H9 (cell line): ENCODE measurements at regions not wholly inside any gene's neighbourhood (a gene's known extent, or its start where the extent isn't known, plus 50 kb on each side); places are given as distances from the start of the nearest gene placed in this dataset.

ENCODE experiments used
- DNase-seq: peaks from one replicate; pipeline ENCODE4 v3.0.0-alpha.2; 2017
- H2AFZ ChIP-seq: one replicate; pipeline ENCODE4 v1.6.1; 2013; ENCODE audit warnings: mild to moderate bottlenecking, low read length, control low read depth, moderate library complexity
- H2AK5ac ChIP-seq: 2 replicates; pipeline ENCODE4 v1.6.1; 2013; ENCODE audit warnings: low read length, control low read depth, mixed read lengths; ENCODE audit not compliant: insufficient read length
- H2BK120ac ChIP-seq: one replicate; pipeline ENCODE4 v1.6.1; 2013; ENCODE audit warnings: low read depth, mild to moderate bottlenecking, low read length, control low read depth, inconsistent platforms; ENCODE audit not compliant: poor library complexity, severe bottlenecking
- H2BK12ac ChIP-seq: 2 replicates; pipeline ENCODE4 v1.6.1; 2013; ENCODE audit warnings: low read length, control low read depth, mixed read lengths, low read depth; ENCODE audit not compliant: insufficient read length
- H2BK15ac ChIP-seq: 2 replicates; pipeline ENCODE4 v1.6.1; 2013; ENCODE audit warnings: low read depth, low read length, control low read depth
- H2BK20ac ChIP-seq: one replicate; pipeline ENCODE4 v1.6.1; 2013; ENCODE audit warnings: low read depth, mild to moderate bottlenecking, low read length, control low read depth, inconsistent platforms; ENCODE audit not compliant: poor library complexity, severe bottlenecking
- H2BK5ac ChIP-seq: 2 replicates; pipeline ENCODE4 v1.6.1; 2013; ENCODE audit warnings: low read length, control low read depth, mixed read lengths; ENCODE audit not compliant: insufficient read length
- H3K14ac ChIP-seq: 2 replicates; pipeline ENCODE4 v1.6.1; 2013; ENCODE audit warnings: low read length, control low read depth; ENCODE audit not compliant: insufficient read depth
- H3K18ac ChIP-seq: 2 replicates; pipeline ENCODE4 v1.6.1; 2013; ENCODE audit warnings: low read depth, mild to moderate bottlenecking, mixed read lengths, low read length, control low read depth; ENCODE audit not compliant: insufficient read length
- H3K23ac ChIP-seq: 2 replicates; pipeline ENCODE4 v1.6.1; 2013; ENCODE audit warnings: low read length, control low read depth, mixed read lengths, low read depth; ENCODE audit not compliant: insufficient read length
- H3K23me2 ChIP-seq: 2 replicates; pipeline ENCODE4 v1.6.1; 2013; ENCODE audit warnings: low read depth, mild to moderate bottlenecking, mixed read lengths, low read length, control low read depth; ENCODE audit not compliant: insufficient read length, poor library complexity, severe bottlenecking
- H3K27ac ChIP-seq: 2 replicates; pipeline ENCODE4 v1.5.1; 2013; ENCODE audit warnings: low read length, control low read depth, mixed read lengths, low read depth; ENCODE audit not compliant: insufficient read length
- H3K27me3 ChIP-seq: 2 replicates; pipeline ENCODE4 v1.6.1; 2013; ENCODE audit warnings: low read length, control low read depth, inconsistent platforms; ENCODE audit not compliant: insufficient read depth
- H3K4ac ChIP-seq: 2 replicates; pipeline ENCODE4 v1.6.1; 2013; ENCODE audit warnings: low read depth, mild to moderate bottlenecking, control low read depth, inconsistent platforms, low read length, moderate library complexity
- H3K4me1 ChIP-seq: 2 replicates; pipeline ENCODE4 v1.6.1; 2013; ENCODE audit warnings: low read length, control low read depth, inconsistent platforms; ENCODE audit not compliant: insufficient read depth
- H3K4me2 ChIP-seq: 2 replicates; pipeline ENCODE4 v1.6.1; 2013; ENCODE audit warnings: low read length, control low read depth, mixed read lengths; ENCODE audit not compliant: insufficient read length, insufficient read depth
- H3K56ac ChIP-seq: 2 replicates; pipeline ENCODE4 v1.6.1; 2013; ENCODE audit warnings: low read depth, mild to moderate bottlenecking, mixed read lengths, low read length, control low read depth; ENCODE audit not compliant: insufficient read length
- H3K79me1 ChIP-seq: 2 replicates; pipeline ENCODE4 v1.6.1; 2013; ENCODE audit warnings: low read depth, mild to moderate bottlenecking, moderate library complexity, low read length, control low read depth, inconsistent platforms; ENCODE audit not compliant: insufficient read depth, poor library complexity, severe bottlenecking
- H3K79me2 ChIP-seq: 2 replicates; pipeline ENCODE4 v1.6.1; 2013; ENCODE audit warnings: low read length, control low read depth, inconsistent platforms; ENCODE audit not compliant: insufficient read depth
- H3K9ac ChIP-seq: 2 replicates; pipeline ENCODE4 v1.6.1; 2013; ENCODE audit warnings: low read length, control low read depth, mixed read lengths; ENCODE audit not compliant: insufficient read length; ENCODE audit errors: extremely low read depth
- H3K9me3 ChIP-seq: one replicate; pipeline ENCODE4 v1.6.1; 2013; ENCODE audit warnings: low read depth, low read length, inconsistent platforms; ENCODE audit not compliant: control insufficient read depth
- H3T11ph ChIP-seq: one replicate; pipeline ENCODE4 v1.6.1; 2013; ENCODE audit warnings: mild to moderate bottlenecking, low read length, control low read depth, inconsistent platforms
- H4K20me1 ChIP-seq: one replicate; pipeline ENCODE4 v1.6.1; 2013; ENCODE audit not compliant: control insufficient read depth, insufficient read length, insufficient read depth
- H4K5ac ChIP-seq: 2 replicates; pipeline ENCODE4 v1.6.1; 2013; ENCODE audit warnings: low read depth, mild to moderate bottlenecking, mixed read lengths, low read length, control low read depth; ENCODE audit not compliant: insufficient read length
- H4K8ac ChIP-seq: replicated peaks from 2 replicates; pipeline ENCODE4 v1.6.1; 2013; ENCODE audit warnings: low read length, control low read depth, mixed read lengths, low read depth; ENCODE audit not compliant: insufficient read length
- H4K91ac ChIP-seq: 2 replicates; pipeline ENCODE4 v1.6.1; 2013; ENCODE audit warnings: low read depth, mild to moderate bottlenecking, moderate library complexity, mixed read lengths, low read length, control low read depth; ENCODE audit not compliant: insufficient read length
- H3K27ac Mint-ChIP-seq, 3 experiments: 2 replicates in 2 of 3; 3 replicates in 1 of 3; pipeline ENCODE4 v1.8.0; 2020 to 2021; ENCODE audit warnings: mixed read lengths in 3 of 3, mild to moderate bottlenecking in 1 of 3, moderate library complexity in 1 of 3
- H3K27me3 Mint-ChIP-seq: 2 replicates; pipeline ENCODE4 v1.8.0; 2021; ENCODE audit warnings: low read depth, mild to moderate bottlenecking, moderate library complexity, mixed read lengths
- H3K36me3 Mint-ChIP-seq, 3 experiments: 2 replicates in 2 of 3; 3 replicates in 1 of 3; pipeline ENCODE4 v1.8.0; 2020 to 2021; ENCODE audit warnings: low read depth in 3 of 3, mixed read lengths in 3 of 3; ENCODE audit not compliant: insufficient read depth in 1 of 3
- H3K4me1 Mint-ChIP-seq, 2 experiments: 2 replicates each; pipeline ENCODE4 v1.8.0; 2020; ENCODE audit warnings: mixed read lengths in 2 of 2
- H3K4me3 Mint-ChIP-seq, 2 experiments: 2 replicates in 1 of 2; 3 replicates in 1 of 2; pipeline ENCODE4 v1.8.0; 2020 to 2021; ENCODE audit warnings: mild to moderate bottlenecking in 2 of 2, mixed read lengths in 2 of 2, moderate library complexity in 1 of 2
- H3K9me3 Mint-ChIP-seq, 2 experiments: 2 replicates in 1 of 2; 3 replicates in 1 of 2; pipeline ENCODE4 v1.8.0; 2020; ENCODE audit warnings: mild to moderate bottlenecking in 2 of 2, mixed read lengths in 2 of 2, moderate library complexity in 1 of 2
- CTCF ChIP-seq: fragments of 200-600 bp; sonication (generic); conservative IDR thresholded peaks from 3 replicates; pipeline ENCODE4 v1.8.0; 2021; ENCODE audit warnings: antibody characterized with exemption, mild to moderate bottlenecking
- WGBS: extraction: QIAGEN DNeasy Blood & Tissue Kit; methylation state at CpG from one replicate; pipeline ENCODE4 v1.1.7; 2013; ENCODE audit warnings: missing lambda C conversion rate, low lambda C conversion rate, mixed read lengths; ENCODE audit not compliant: insufficient read length; ENCODE audit errors: extremely low coverage; 5-methylcytosine and 5-hydroxymethylcytosine counted together

- H3K9me3 ChIP-seq: no peaks in the 10 kb centered on the region
- H3K79me1 ChIP-seq: no peaks in the 10 kb centered on the region
- H3K4me1 ChIP-seq: peaks cover 2% of the 10 kb centered on the region; the same call in 1 of the 2 replicates
- Mint-ChIP-seq H3K36me3 (no peaks in the 10 kb centered on the region; a peak in 1 of 7 replicates), H3K4me1 (peaks cover 16 to 17% of the 10 kb centered on the region in 2 experiments), H3K27ac (peak overlapping the region in 1 of 3 experiments; percentile 55; a peak in 1 of 7 replicates), H3K4me3 (no peak overlapping the region), H3K27me3 (peaks cover 2% of the 10 kb centered on the region), H3K9me3 (no peaks in the 10 kb centered on the region; a peak in 1 of 5 replicates)
- H3K18ac ChIP-seq: no peak overlapping the region
- no peak overlapping the region for H2BK12ac ChIP-seq
- H4K91ac ChIP-seq: no peak overlapping the region
- no peak overlapping the region for H2BK20ac ChIP-seq
- DNase-seq: no peak
- H2BK120ac ChIP-seq: no peak overlapping the region
- no peaks in the 10 kb centered on the region for H3K79me2 ChIP-seq
- H3T11ph ChIP-seq: no peak overlapping the region
- H2BK15ac ChIP-seq: no peak overlapping the region
- no peak overlapping the region for H2AFZ ChIP-seq
- H3K23ac ChIP-seq: no peak overlapping the region
- H3K27ac ChIP-seq: no peak overlapping the region
- H4K5ac ChIP-seq: no peak overlapping the region
- no peak overlapping the region for H2AK5ac ChIP-seq
- H3K23me2 ChIP-seq: no peaks in the 10 kb centered on the region
- H3K56ac ChIP-seq: no peak overlapping the region
- H3K4ac ChIP-seq: no peak overlapping the region
- H4K20me1 ChIP-seq: no peaks in the 10 kb centered on the region
- no peak for TF ChIP-seq CTCF
- no peak overlapping the region for H2BK5ac ChIP-seq
- no CpG with 5 or more reads among the region's 7 CpGs for WGBS
- H3K27me3 ChIP-seq: no peaks in the 10 kb centered on the region
- H3K14ac ChIP-seq: no peak overlapping the region; the same call in 1 of the 2 replicates
- no peak overlapping the region for H3K9ac ChIP-seq
- no peak overlapping the region for H4K8ac ChIP-seq
- H3K4me2 ChIP-seq: no peak overlapping the region
These were observed 83.2 kb upstream of the IRX4 start for GRCh38 chr5:1965925-1966324.
